ENCODE measurements at regions not wholly inside any gene's neighbourhood (a gene's known extent, or its start where the extent isn't known, plus 50 kb on each side); places are given as distances from the start of the nearest gene placed in this dataset.

GRCh38 chr6:6407071-6407741, 86.7 kb upstream of the F13A1 start:
- TF ChIP-seq EZH2 (IDR thresholded peaks at IDR 0.05; ENCODE audit: insufficient read depth, poor library complexity, severe bottlenecking): no peak
- no peak for TF ChIP-seq EZH2phosphoT487 (IDR thresholded peaks at IDR 0.05; ENCODE audit: insufficient read depth, low read depth)
